GM12878 (cell line): ENCODE measurements at regions not wholly inside any gene's neighbourhood (a gene's known extent, or its start where the extent isn't known, plus 50 kb on each side); places are given as distances from the start of the nearest gene placed in this dataset.

Experiments
- RAD51 ChIP-seq: fragments of 450-650 bp; IDR thresholded peaks from 2 replicates; pipeline ENCODE4 v1.6.1; 2016; ENCODE audit warnings: moderate library complexity, mild to moderate bottlenecking, inconsistent platforms
- SUPT20H ChIP-seq: IDR thresholded peaks from 2 replicates; pipeline ENCODE4 v1.6.1; 2011; ENCODE audit warnings: low read depth, mild to moderate bottlenecking, low read length, moderate library complexity, borderline replicate concordance; ENCODE audit not compliant: control insufficient read depth
- YBX1 ChIP-seq: fragments of 450-650 bp; IDR thresholded peaks from 2 replicates; pipeline ENCODE4 v1.6.1; 2016; ENCODE audit warnings: antibody characterized with exemption
- TF ChIP-seq, protein P1 (sequence below), 3 experiments: IDR thresholded peaks in 2 of 3; conservative IDR thresholded peaks in 1 of 3; 2 replicates each; pipeline ENCODE4 v1.5.1; 2011; ENCODE audit warnings: low read depth in 3 of 3, low read length in 3 of 3, mild to moderate bottlenecking in 3 of 3, control low read depth in 2 of 3, moderate library complexity in 2 of 3, inconsistent platforms in 1 of 3, mixed read lengths in 1 of 3; ENCODE audit not compliant: control insufficient read depth in 2 of 3, insufficient read depth in 1 of 3; ENCODE audit errors: extremely low read depth in 1 of 3

DNA sequence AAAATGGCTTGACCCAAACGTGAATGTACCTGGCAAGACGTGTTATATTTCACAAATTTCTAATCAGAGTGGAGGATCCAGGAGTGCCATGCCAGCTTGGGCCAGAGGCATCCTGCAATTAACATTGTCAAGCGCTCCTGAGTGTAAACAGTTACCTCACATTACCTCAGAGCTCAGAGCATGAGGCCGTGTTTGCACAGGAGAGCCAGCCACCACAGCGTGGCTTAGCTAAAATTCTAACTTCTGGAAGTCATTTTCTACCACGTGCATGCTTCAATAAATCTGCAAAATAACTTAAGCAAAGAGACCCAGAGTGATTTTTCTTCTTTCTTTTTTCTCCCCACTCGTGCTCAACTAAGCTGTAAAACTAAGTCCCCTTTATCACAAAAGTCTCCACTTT is 769.0 kb downstream of the KCNJ2 start:
- no peak for TF ChIP-seq YBX1
- TF ChIP-seq RAD51, result no peak
- TF ChIP-seq, protein P1, sequence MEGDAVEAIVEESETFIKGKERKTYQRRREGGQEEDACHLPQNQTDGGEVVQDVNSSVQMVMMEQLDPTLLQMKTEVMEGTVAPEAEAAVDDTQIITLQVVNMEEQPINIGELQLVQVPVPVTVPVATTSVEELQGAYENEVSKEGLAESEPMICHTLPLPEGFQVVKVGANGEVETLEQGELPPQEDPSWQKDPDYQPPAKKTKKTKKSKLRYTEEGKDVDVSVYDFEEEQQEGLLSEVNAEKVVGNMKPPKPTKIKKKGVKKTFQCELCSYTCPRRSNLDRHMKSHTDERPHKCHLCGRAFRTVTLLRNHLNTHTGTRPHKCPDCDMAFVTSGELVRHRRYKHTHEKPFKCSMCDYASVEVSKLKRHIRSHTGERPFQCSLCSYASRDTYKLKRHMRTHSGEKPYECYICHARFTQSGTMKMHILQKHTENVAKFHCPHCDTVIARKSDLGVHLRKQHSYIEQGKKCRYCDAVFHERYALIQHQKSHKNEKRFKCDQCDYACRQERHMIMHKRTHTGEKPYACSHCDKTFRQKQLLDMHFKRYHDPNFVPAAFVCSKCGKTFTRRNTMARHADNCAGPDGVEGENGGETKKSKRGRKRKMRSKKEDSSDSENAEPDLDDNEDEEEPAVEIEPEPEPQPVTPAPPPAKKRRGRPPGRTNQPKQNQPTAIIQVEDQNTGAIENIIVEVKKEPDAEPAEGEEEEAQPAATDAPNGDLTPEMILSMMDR (IDR thresholded peaks at IDR 0.05 in 2 of 3, conservative IDR thresholded peaks at IDR 0.05 in 1 of 3; ENCODE audit: control insufficient read depth in 2 of 3, extremely low read depth in 1 of 3, insufficient read depth in 1 of 3, low read depth in 3 of 3, low read length in 3 of 3), result no peak
- TF ChIP-seq SUPT20H, result no peak
